K562 (cell line): ENCODE measurements at regions not wholly inside any gene's neighbourhood (a gene's known extent, or its start where the extent isn't known, plus 50 kb on each side); places are given as distances from the start of the nearest gene placed in this dataset.

Experiments used
- CBFB ChIP-seq: sonication (generic); formaldehyde crosslinking; IDR thresholded peaks from 2 replicates; pipeline ENCODE4 v1.4.0; 2020; ENCODE audit warnings: mild to moderate bottlenecking, missing genetic modification reagents
- CHCHD3 ChIP-seq: fragments of 250-450 bp; sonication (Bioruptor Pico); IDR thresholded peaks from 2 replicates; pipeline ENCODE4 v2.1.2; 2022; ENCODE audit warnings: mild to moderate bottlenecking
- CHD4 ChIP-seq: fragments of 200-600 bp; sonication (generic); IDR thresholded peaks from 3 replicates; pipeline ENCODE4 v1.6.1; 2012; ENCODE audit warnings: low read depth, mild to moderate bottlenecking, mixed read lengths, low read length, inconsistent platforms; ENCODE audit not compliant: insufficient read depth, insufficient replicate concordance, poor library complexity, severe bottlenecking
- CREM ChIP-seq: IDR thresholded peaks from 2 replicates; pipeline ENCODE4 v1.6.1; 2014; ENCODE audit warnings: antibody characterized with exemption, low read depth
- ELF1 ChIP-seq: fragments of 200-800 bp; sonication (Bioruptor generic); IDR thresholded peaks from 2 replicates; pipeline ENCODE4 v1.6.1; 2016; ENCODE audit warnings: missing genetic modification characterization, missing compliant biosample characterization
- FOXJ2 ChIP-seq: fragments of 200-800 bp; sonication (Bioruptor generic); IDR thresholded peaks from 2 replicates; pipeline ENCODE4 v1.6.1; 2016; ENCODE audit warnings: missing genetic modification characterization, missing compliant biosample characterization
- FOXM1 ChIP-seq, 2 experiments: fragments of 450-650 bp in 1 of 2; sonication (generic) in 1 of 2; formaldehyde crosslinking in 1 of 2; IDR thresholded peaks; 2 replicates each; pipeline versions ENCODE4 v1.6.1 to v1.9.0; 2017 to 2022; ENCODE audit warnings: low read depth in 2 of 2, mild to moderate bottlenecking in 2 of 2, missing genetic modification reagents in 1 of 2, moderate library complexity in 1 of 2
- GATAD2A ChIP-seq: fragments of 450-650 bp; IDR thresholded peaks from 2 replicates; pipeline ENCODE4 v1.6.1; 2017
- HCFC1 ChIP-seq: IDR thresholded peaks from 2 replicates; pipeline ENCODE4 v1.6.1; 2012; ENCODE audit warnings: low read depth, low read length, improper control_type of control experiment
- HDAC3 ChIP-seq: fragments of 450-650 bp; IDR thresholded peaks from 2 replicates; pipeline ENCODE4 v1.6.1; 2018; ENCODE audit warnings: borderline replicate concordance, mild to moderate bottlenecking, moderate library complexity; ENCODE audit not compliant: partially characterized antibody
- HIVEP1 ChIP-seq: fragments of 250-450 bp; sonication (Bioruptor Pico); IDR thresholded peaks from 2 replicates; pipeline ENCODE4 v1.4.0; 2020; ENCODE audit warnings: mild to moderate bottlenecking
- KAT8 ChIP-seq: fragments of 450-650 bp; IDR thresholded peaks from 2 replicates; pipeline ENCODE4 v1.6.1; 2016; ENCODE audit warnings: low read depth, mild to moderate bottlenecking
- KLF10 ChIP-seq: fragments of 250-450 bp; sonication (Bioruptor Pico); IDR thresholded peaks from 2 replicates; pipeline ENCODE4 v1.6.1; 2021; ENCODE audit warnings: matching md5 sums
- LEF1 ChIP-seq: fragments of 450-650 bp; IDR thresholded peaks from 2 replicates; pipeline ENCODE4 v1.6.1; 2016; ENCODE audit warnings: mild to moderate bottlenecking
- MEF2D ChIP-seq: conservative IDR thresholded peaks from 2 replicates; pipeline ENCODE4 v1.6.1; 2016; ENCODE audit warnings: low read depth, missing genetic modification characterization, missing compliant biosample characterization
- MEIS2 ChIP-seq: fragments of 450-650 bp; IDR thresholded peaks from 2 replicates; pipeline ENCODE4 v1.6.1; 2014; ENCODE audit warnings: mild to moderate bottlenecking; ENCODE audit not compliant: partially characterized antibody
- RBFOX2 ChIP-seq: fragments of 200-400 bp; formaldehyde crosslinking; IDR thresholded peaks from 2 replicates; pipeline ENCODE4 v1.6.1; 2017; ENCODE audit warnings: low read depth, mild to moderate bottlenecking, low read length, moderate library complexity
- ZNF12 ChIP-seq: sonication (generic); formaldehyde crosslinking; IDR thresholded peaks from 2 replicates; pipeline ENCODE4 v1.4.0; 2020; ENCODE audit warnings: mild to moderate bottlenecking, missing genetic modification reagents
- ZNF3 ChIP-seq: fragments of 250-450 bp; sonication (Bioruptor Pico); IDR thresholded peaks from 2 replicates; pipeline ENCODE4 v1.5.0; 2021; ENCODE audit warnings: mild to moderate bottlenecking, moderate library complexity
- TF ChIP-seq, protein P1 (sequence below): fragments of 450-650 bp; IDR thresholded peaks from 2 replicates; pipeline ENCODE4 v1.6.1; 2016; ENCODE audit warnings: missing biosample characterization, missing genetic modification characterization
- TF ChIP-seq, protein P2 (sequence below): fragments of 450-650 bp; formaldehyde crosslinking; IDR thresholded peaks from 2 replicates; pipeline ENCODE4 v1.4.0; 2022; ENCODE audit warnings: mild to moderate bottlenecking, moderate library complexity
- TF ChIP-seq, protein P3 (sequence below), 3 experiments: fragments of 200-800 bp in 1 of 3; sonication (Bioruptor generic) in 1 of 3; sonication (generic) in 1 of 3; formaldehyde crosslinking in 1 of 3; IDR thresholded peaks; 2 replicates each; pipeline versions ENCODE4 v1.6.1 to v1.8.0; 2016 to 2022; ENCODE audit warnings: mild to moderate bottlenecking in 2 of 3, missing compliant biosample characterization in 2 of 3, missing genetic modification characterization in 2 of 3, missing genetic modification reagents in 1 of 3
- TF ChIP-seq, protein P4 (sequence below): fragments of 250-450 bp; sonication (Bioruptor Pico); IDR thresholded peaks from 2 replicates; pipeline ENCODE4 v1.8.0; 2021; ENCODE audit warnings: mild to moderate bottlenecking, moderate library complexity

GRCh38 chr6:14477559-14477958 is 360.0 kb downstream of the CD83 start (continued):
- TF ChIP-seq MEF2D (tag) = no peak
- no peak for TF ChIP-seq CHD4
- no peak for TF ChIP-seq HIVEP1 (CRISPR knock-in tag)
- TF ChIP-seq CHCHD3 (CRISPR knock-in tag) = no peak
- no peak for TF ChIP-seq CBFB (CRISPR knock-in tag)
- no peak for TF ChIP-seq ZNF3
- TF ChIP-seq KAT8 = no peak
- no peak for TF ChIP-seq ZNF12
- TF ChIP-seq MEIS2 = no peak
- no peak for TF ChIP-seq RBFOX2
- TF ChIP-seq, protein P1, sequence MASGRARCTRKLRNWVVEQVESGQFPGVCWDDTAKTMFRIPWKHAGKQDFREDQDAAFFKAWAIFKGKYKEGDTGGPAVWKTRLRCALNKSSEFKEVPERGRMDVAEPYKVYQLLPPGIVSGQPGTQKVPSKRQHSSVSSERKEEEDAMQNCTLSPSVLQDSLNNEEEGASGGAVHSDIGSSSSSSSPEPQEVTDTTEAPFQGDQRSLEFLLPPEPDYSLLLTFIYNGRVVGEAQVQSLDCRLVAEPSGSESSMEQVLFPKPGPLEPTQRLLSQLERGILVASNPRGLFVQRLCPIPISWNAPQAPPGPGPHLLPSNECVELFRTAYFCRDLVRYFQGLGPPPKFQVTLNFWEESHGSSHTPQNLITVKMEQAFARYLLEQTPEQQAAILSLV = no peak
- TF ChIP-seq ELF1 = no peak
- no peak for TF ChIP-seq HDAC3
- no peak for TF ChIP-seq KLF10 (CRISPR knock-in tag)
- TF ChIP-seq, protein P2, sequence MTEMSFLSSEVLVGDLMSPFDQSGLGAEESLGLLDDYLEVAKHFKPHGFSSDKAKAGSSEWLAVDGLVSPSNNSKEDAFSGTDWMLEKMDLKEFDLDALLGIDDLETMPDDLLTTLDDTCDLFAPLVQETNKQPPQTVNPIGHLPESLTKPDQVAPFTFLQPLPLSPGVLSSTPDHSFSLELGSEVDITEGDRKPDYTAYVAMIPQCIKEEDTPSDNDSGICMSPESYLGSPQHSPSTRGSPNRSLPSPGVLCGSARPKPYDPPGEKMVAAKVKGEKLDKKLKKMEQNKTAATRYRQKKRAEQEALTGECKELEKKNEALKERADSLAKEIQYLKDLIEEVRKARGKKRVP = no peak
- TF ChIP-seq CREM = no peak
- TF ChIP-seq LEF1 = no peak; the same call in 1 of the 2 replicates
- TF ChIP-seq, protein P3, sequence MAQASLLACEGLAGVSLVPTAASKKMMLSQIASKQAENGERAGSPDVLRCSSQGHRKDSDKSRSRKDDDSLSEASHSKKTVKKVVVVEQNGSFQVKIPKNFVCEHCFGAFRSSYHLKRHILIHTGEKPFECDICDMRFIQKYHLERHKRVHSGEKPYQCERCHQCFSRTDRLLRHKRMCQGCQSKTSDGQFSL (CRISPR knock-in tag; IDR thresholded peaks at IDR 0.05) = no peak
- TF ChIP-seq, protein P3 (tag; IDR thresholded peaks at IDR 0.05) = no peak
- peak; percentile 32; the same call in 1 of the 2 replicates for TF ChIP-seq FOXM1 (IDR thresholded peaks at IDR 0.05; ENCODE audit: low read depth)
- TF ChIP-seq FOXM1 (CRISPR knock-in tag; IDR thresholded peaks at IDR 0.05; ENCODE audit: low read depth) = no peak
- TF ChIP-seq HCFC1 = no peak
- TF ChIP-seq, protein P4, sequence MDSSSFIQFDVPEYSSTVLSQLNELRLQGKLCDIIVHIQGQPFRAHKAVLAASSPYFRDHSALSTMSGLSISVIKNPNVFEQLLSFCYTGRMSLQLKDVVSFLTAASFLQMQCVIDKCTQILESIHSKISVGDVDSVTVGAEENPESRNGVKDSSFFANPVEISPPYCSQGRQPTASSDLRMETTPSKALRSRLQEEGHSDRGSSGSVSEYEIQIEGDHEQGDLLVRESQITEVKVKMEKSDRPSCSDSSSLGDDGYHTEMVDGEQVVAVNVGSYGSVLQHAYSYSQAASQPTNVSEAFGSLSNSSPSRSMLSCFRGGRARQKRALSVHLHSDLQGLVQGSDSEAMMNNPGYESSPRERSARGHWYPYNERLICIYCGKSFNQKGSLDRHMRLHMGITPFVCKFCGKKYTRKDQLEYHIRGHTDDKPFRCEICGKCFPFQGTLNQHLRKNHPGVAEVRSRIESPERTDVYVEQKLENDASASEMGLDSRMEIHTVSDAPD (CRISPR knock-in tag) = no peak
- TF ChIP-seq FOXJ2 (tag) = no peak
- TF ChIP-seq GATAD2A = no peak
